ENCODE measurements at regions not wholly inside any gene's neighbourhood (a gene's known extent, or its start where the extent isn't known, plus 50 kb on each side); places are given as distances from the start of the nearest gene placed in this dataset.

DNA sequence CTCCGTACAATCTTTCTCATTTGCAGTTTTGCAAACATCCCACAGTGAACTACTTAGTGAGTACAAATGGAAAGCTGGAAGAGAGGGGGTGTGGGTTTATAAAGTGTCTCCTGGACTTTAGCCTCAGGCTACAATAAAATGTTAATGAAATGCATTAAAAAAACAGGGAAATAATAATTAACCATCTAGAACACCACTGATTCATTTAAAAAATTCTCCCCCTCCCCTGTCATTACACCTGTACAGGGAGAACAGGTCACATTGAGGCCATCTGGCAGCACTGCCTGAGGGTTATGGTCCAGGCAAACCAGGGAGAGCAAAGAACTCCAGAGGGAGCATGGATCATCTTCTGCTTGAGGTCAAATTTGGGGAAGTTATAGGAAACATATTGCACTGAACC lies 96.3 kb downstream of the TSPAN8 start:
- Histone ChIP-seq H3K4ac (ENCODE audit: low read depth, low read length) (no peak overlapping the region), H2AFZ (replicated peaks; ENCODE audit: low read length, poor library complexity) (no peak overlapping the region), H4K91ac (ENCODE audit: insufficient read depth, low read depth, low read length) (no peak overlapping the region), H3K27me3 (ENCODE audit: control insufficient read depth, insufficient read depth, low read length) (no peaks in the 10 kb centered on the region), H2BK20ac (ENCODE audit: low read depth, low read length) (no peak overlapping the region), H2BK15ac (ENCODE audit: low read depth, low read length) (no peak overlapping the region), H3K23ac (ENCODE audit: low read depth, low read length) (no peak overlapping the region), H3K4me2 (ENCODE audit: low read depth, low read length) (no peak overlapping the region), H2BK120ac (ENCODE audit: low read depth, low read length) (no peak overlapping the region), H3K14ac (replicated peaks; ENCODE audit: low read depth, low read length) (no peak overlapping the region), H3K56ac (ENCODE audit: extremely low read depth, insufficient read depth, low read length) (no peak overlapping the region), H2BK5ac (ENCODE audit: low read depth, low read length, poor library complexity, severe bottlenecking) (no peak overlapping the region), H4K8ac (ENCODE audit: low read depth in 2 of 2, low read length in 2 of 2) (no peak overlapping the region), H3K79me1 (ENCODE audit: low read depth in 1 of 2, low read length in 2 of 2) (no peaks in the 10 kb centered on the region), H3K18ac (ENCODE audit: low read depth, low read length) (no peak overlapping the region), H2AK5ac (ENCODE audit: low read depth, low read length) (no peak overlapping the region), H3K4me1 (ENCODE audit: control insufficient read depth, insufficient read depth, low read length) (no peaks in the 10 kb centered on the region), H4K20me1 (ENCODE audit: insufficient read depth, low read length) (no peaks in the 10 kb centered on the region), H3K4me3 (ENCODE audit: insufficient read depth, low read depth, low read length) (no peak overlapping the region), H3K9ac (ENCODE audit: low read depth, low read length) (no peak overlapping the region), H3K36me3 (ENCODE audit: control insufficient read depth, insufficient read depth, low read length) (no peaks in the 10 kb centered on the region), H3K9me3 (ENCODE audit: control insufficient read depth, insufficient read depth, low read length) (peaks cover 3% of the 10 kb centered on the region), H4K5ac (ENCODE audit: low read depth, low read length) (no peak overlapping the region), H2AK9ac (replicated peaks; ENCODE audit: low read depth, low read length, poor library complexity) (no peak overlapping the region), H3K9me1 (ENCODE audit: insufficient read depth, low read length) (no peaks in the 10 kb centered on the region), H3K27ac (ENCODE audit: insufficient read depth, low read length) (no peak overlapping the region)
- no CpG with 5 or more reads among the region's 1 CpG for WGBS, 2 experiments (ENCODE audit: extremely low coverage in 2 of 2, insufficient read length in 1 of 2)
- BruUV-seq (replicated peaks) = no TSS peak
- CTCF ChIA-PET = no interaction called here
- in situ Hi-C loops (cut with MboI; ENCODE audit: low sequenced_read_pairs) (no loop called here), dilution Hi-C loops (cut with HindIII; ENCODE audit: low sequenced_read_pairs, unreplicated experiment) (no loop called here), intact Hi-C loops (cut with micrococcal nuclease) (no loop called here)
- ATAC-seq (ENCODE audit: low read depth) (no peak), DNase-seq (no peak)
- TF ChIP-seq RAD21 (IDR thresholded peaks at IDR 0.05; ENCODE audit: low read length) (no peak), NFE2L2 (IDR thresholded peaks at IDR 0.05; ENCODE audit: low read depth, low read length) (no peak), RFX5 (IDR thresholded peaks at IDR 0.05; ENCODE audit: low read depth, low read length) (no peak), RCOR1 (IDR thresholded peaks at IDR 0.05; ENCODE audit: insufficient replicate concordance, low read length) (no peak)
- TF ChIP-seq, protein P1, sequence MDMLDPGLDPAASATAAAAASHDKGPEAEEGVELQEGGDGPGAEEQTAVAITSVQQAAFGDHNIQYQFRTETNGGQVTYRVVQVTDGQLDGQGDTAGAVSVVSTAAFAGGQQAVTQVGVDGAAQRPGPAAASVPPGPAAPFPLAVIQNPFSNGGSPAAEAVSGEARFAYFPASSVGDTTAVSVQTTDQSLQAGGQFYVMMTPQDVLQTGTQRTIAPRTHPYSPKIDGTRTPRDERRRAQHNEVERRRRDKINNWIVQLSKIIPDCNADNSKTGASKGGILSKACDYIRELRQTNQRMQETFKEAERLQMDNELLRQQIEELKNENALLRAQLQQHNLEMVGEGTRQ (IDR thresholded peaks at IDR 0.05; ENCODE audit: low read depth, low read length) = no peak
- POLR2A ChIA-PET (ENCODE audit: unreplicated experiment) = no interaction called here

Data from IMR-90 (cell line).